ENCODE measurements at regions not wholly inside any gene's neighbourhood (a gene's known extent, or its start where the extent isn't known, plus 50 kb on each side); places are given as distances from the start of the nearest gene placed in this dataset.
"Not testable (repeated sequence)": the region's sequence is repeated elsewhere in the genome, so short reads cannot be mapped to it uniquely, and the experiment has no call there.

GRCh38 chr7:19969859-19970493 is 196.6 kb upstream of the TMEM196 start:
- H3K4me3 ChIP-seq (ENCODE audit: low read depth, low read length) = no peak overlapping the region
- DNase-seq (ENCODE audit: low read depth) = no peak

- no peak overlapping the region for H3K4me3 ChIP-seq (ENCODE audit: low read depth, low read length)
- peak; percentile 32 for DNase-seq (ENCODE audit: low read depth)
Observed at GRCh38 chr7:19964246-19964645, 190.8 kb upstream of the TMEM196 start.

GRCh38 chr7:19963695-19964094 is 190.3 kb upstream of the TMEM196 start:
- DNase-seq (ENCODE audit: low read depth) = no peak
- no peak overlapping the region for H3K4me3 ChIP-seq (ENCODE audit: low read depth, low read length)

- H3K4me3 ChIP-seq (ENCODE audit: low read depth, low read length) = no peak overlapping the region
- peak; percentile 51 for DNase-seq (ENCODE audit: low read depth)
Observed at GRCh38 chr7:19958309-19958896, 185.0 kb upstream of the TMEM196 start.

GRCh38 chr7:19957664-19958063 is 184.2 kb upstream of the TMEM196 start:
- no peak for DNase-seq (ENCODE audit: low read depth)
- H3K4me3 ChIP-seq (ENCODE audit: low read depth, low read length) = no peak overlapping the region

- not testable (repeated sequence) for DNase-seq (ENCODE audit: low read depth); H3K4me3 ChIP-seq (ENCODE audit: low read depth, low read length)
Observed at GRCh38 chr7:19954166-19954565, 180.7 kb upstream of the TMEM196 start.

GRCh38 chr7:19953411-19953810 is 180.0 kb upstream of the TMEM196 start:
- not testable (repeated sequence) for H3K4me3 ChIP-seq (ENCODE audit: low read depth, low read length); DNase-seq (ENCODE audit: low read depth)

GRCh38 chr7:19948160-19948559 is 174.7 kb upstream of the TMEM196 start:
- H3K4me3 ChIP-seq (ENCODE audit: low read depth, low read length) = no peak overlapping the region
- DNase-seq (ENCODE audit: low read depth) = no peak

- H3K4me3 ChIP-seq (ENCODE audit: low read depth, low read length) = no peak overlapping the region
- no peak for DNase-seq (ENCODE audit: low read depth)
Observed at GRCh38 chr7:19944363-19945120, 171.1 kb upstream of the TMEM196 start.

- DNase-seq (ENCODE audit: low read depth) = peak; percentile 52
Observed at GRCh38 chr7:19939746-19940145, 166.3 kb upstream of the TMEM196 start.

GRCh38 chr7:19932549-19933249 is 159.3 kb upstream of the TMEM196 start:
- DNase-seq (ENCODE audit: low read depth) = no peak
- no peak overlapping the region for H3K4me3 ChIP-seq (ENCODE audit: low read depth, low read length)

More at GRCh38 chr7:19939746-19940145, 166.3 kb upstream of the TMEM196 start:
- H3K4me3 ChIP-seq (ENCODE audit: low read depth, low read length) = no peak overlapping the region

GRCh38 chr7:19930851-19931250 is 157.4 kb upstream of the TMEM196 start:
- H3K4me3 ChIP-seq (ENCODE audit: low read depth, low read length) = no peak overlapping the region
- DNase-seq (ENCODE audit: low read depth) = no peak

- no peak for DNase-seq (ENCODE audit: low read depth)
- H3K4me3 ChIP-seq (ENCODE audit: low read depth, low read length) = no peak overlapping the region
Observed at GRCh38 chr7:19930051-19930450, 156.6 kb upstream of the TMEM196 start.

GRCh38 chr7:19928247-19928646 is 154.8 kb upstream of the TMEM196 start:
- no peak overlapping the region for H3K4me3 ChIP-seq (ENCODE audit: low read depth, low read length)
- no peak for DNase-seq (ENCODE audit: low read depth)

- DNase-seq (ENCODE audit: low read depth) = no peak
- no peak overlapping the region for H3K4me3 ChIP-seq (ENCODE audit: low read depth, low read length)
Observed at GRCh38 chr7:19920705-19921104, 147.3 kb upstream of the TMEM196 start.

- H3K4me3 ChIP-seq (ENCODE audit: low read depth, low read length) = no peak overlapping the region
- peak; percentile 43 for DNase-seq (ENCODE audit: low read depth)
Observed at GRCh38 chr7:19920166-19920565, 146.7 kb upstream of the TMEM196 start.

GRCh38 chr7:19919261-19920095 is 146.1 kb upstream of the TMEM196 start:
- DNase-seq (ENCODE audit: low read depth) = no peak

GRCh38 chr7:19916046-19916445 is 142.6 kb upstream of the TMEM196 start:
- no peak for DNase-seq (ENCODE audit: low read depth)
- H3K4me3 ChIP-seq (ENCODE audit: low read depth, low read length) = no peak overlapping the region

More at GRCh38 chr7:19919261-19920095, 146.1 kb upstream of the TMEM196 start:
- no peak overlapping the region for H3K4me3 ChIP-seq (ENCODE audit: low read depth, low read length)

GRCh38 chr7:19915596-19915995 is 142.2 kb upstream of the TMEM196 start:
- H3K4me3 ChIP-seq (ENCODE audit: low read depth, low read length) = no peak overlapping the region
- no peak for DNase-seq (ENCODE audit: low read depth)
